WI38 (cell line): ENCODE measurements at regions not wholly inside any gene's neighbourhood (a gene's known extent, or its start where the extent isn't known, plus 50 kb on each side); places are given as distances from the start of the nearest gene placed in this dataset.

ENCODE experiments used
- H3K4me3 ChIP-seq: 2 replicates; pipeline ENCODE4 v1.5.1; 2011; ENCODE audit warnings: low read depth, mild to moderate bottlenecking, control low read depth, low read length
- CTCF ChIP-seq: IDR thresholded peaks from 2 replicates; pipeline ENCODE4 v1.5.1; 2012; ENCODE audit warnings: low read depth, mild to moderate bottlenecking, control low read depth, low read length

DNA sequence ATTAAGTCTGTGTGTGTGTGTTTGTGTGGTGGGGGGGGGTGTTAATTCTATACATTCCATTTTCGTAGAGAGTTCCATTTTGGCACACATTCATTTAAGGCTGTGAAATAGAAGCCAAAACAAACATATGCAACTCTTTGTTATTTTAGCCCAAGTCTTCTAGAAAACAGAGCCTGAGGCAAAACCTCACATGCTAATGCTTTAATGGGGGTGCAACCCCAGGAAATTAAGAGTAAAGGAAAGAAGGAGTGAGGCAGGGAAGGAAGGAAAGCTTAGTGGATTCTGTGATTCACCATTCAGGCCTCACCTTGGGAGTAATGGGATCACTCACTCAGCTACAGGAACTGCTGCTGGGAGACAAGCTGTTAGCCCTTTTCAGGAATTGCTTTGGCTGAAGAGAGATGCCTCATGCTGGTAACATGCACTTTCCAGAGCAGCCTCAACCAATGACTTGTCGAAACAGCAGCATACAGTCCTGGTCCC is 73.0 kb upstream of the CTTNBP2 start:
- no peak for TF ChIP-seq CTCF
- H3K4me3 ChIP-seq = no peak overlapping the region

DNA sequence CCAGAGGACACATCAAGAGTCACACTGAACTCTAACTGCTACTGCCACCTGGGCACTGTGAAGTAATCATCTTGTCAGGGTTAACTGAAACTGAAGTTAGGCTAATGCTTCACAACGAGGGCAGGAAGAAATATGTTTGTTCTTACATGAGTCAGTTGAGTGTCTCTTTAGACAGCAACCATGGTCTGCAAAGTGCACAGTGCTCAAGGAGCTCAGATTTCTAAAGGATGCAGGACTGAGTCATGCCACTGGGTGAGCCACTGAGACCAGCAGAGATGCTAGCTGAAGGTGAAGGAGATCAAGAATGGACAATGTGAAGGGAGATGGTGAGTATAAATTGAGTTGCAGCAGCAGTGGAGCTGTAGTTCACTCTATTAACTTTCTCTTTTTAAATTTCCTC is 76.0 kb upstream of the CTTNBP2 start:
- TF ChIP-seq CTCF = peak; percentile 29
- H3K4me3 ChIP-seq = no peak overlapping the region

DNA sequence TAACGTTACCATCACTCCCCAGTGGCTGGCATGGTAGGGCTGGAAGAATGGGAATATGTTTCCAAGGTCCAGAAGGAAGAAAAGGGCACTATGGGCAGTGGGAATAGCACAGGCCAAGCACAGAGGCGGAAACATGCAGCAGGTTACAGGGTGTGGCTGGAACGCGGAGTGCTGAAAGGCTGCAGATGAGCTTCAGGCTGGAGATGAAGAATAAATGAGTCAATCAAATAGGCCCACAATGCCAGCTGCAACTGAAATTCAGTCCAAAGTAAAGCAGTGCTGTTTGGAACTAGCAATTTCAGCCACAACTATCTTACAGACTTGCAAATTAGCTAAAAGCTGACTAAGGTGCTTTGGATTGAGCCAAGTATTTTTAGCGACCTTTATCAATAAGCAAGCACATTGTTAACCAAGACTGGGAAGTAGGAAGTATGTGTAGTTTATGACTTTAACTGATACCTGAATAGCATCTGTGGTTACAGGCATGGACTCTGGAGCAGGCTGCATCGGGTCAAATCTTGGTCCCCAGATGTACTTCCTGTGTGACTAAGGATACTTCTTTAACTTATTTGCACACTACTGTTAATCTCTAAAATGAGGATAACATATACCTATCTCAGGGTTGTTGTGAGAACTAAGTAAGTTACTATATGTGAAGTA is 77.5 kb upstream of the CTTNBP2 start:
- TF ChIP-seq CTCF = no peak
- H3K4me3 ChIP-seq = no peak overlapping the region

- no peak overlapping the region for H3K4me3 ChIP-seq
- TF ChIP-seq CTCF = no peak
Measured at GRCh38 chr7:117951285-117951684, 78.0 kb upstream of the CTTNBP2 start.

- TF ChIP-seq CTCF = no peak
- no peak overlapping the region for H3K4me3 ChIP-seq
Measured at GRCh38 chr7:117951691-117952280, 78.5 kb upstream of the CTTNBP2 start.

DNA sequence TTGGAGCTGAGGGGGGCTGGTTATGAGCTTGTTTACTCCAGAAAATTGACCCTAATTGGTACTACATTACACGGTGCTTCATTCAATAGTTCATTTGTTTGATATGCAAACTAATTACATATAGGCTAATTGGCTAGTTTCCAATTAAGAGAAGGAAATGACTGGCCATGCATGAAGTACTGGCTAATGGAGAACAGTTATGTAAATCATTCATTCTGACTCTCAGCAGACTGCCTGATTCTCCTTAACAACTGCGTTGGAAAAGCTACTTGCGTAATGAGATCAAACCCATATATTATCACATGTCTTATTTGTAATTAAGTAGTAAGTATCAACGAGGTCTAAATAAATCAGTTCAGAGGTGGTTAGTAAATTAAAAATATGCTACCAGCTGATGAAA is 81.8 kb upstream of the CTTNBP2 start:
- TF ChIP-seq CTCF = no peak
- H3K4me3 ChIP-seq = no peak overlapping the region

- TF ChIP-seq CTCF = no peak
Measured at GRCh38 chr7:117960351-117960750, 87.1 kb upstream of the CTTNBP2 start.

More at GRCh38 chr7:117960351-117960750, 87.1 kb upstream of the CTTNBP2 start:
- H3K4me3 ChIP-seq = no peak overlapping the region
